WERI-Rb-1 (cell line): ENCODE measurements at regions not wholly inside any gene's neighbourhood (a gene's known extent, or its start where the extent isn't known, plus 50 kb on each side); places are given as distances from the start of the nearest gene placed in this dataset.

ENCODE experiments used
- DNase-seq: peaks from one replicate; pipeline ENCODE4 v3.0.0-alpha.2; 2020
- H3K27ac ChIP-seq: fragments of 250-450 bp; sonication (Bioruptor Pico); 2 replicates; pipeline ENCODE4 v1.5.1; 2020; ENCODE audit warnings: mild to moderate bottlenecking, moderate library complexity
- H3K27me3 ChIP-seq: fragments of 250-450 bp; sonication (Bioruptor Pico); 2 replicates; pipeline ENCODE4 v1.5.1; 2021; ENCODE audit warnings: mild to moderate bottlenecking, low read depth, moderate library complexity; ENCODE audit not compliant: insufficient read depth, severe bottlenecking
- H3K36me3 ChIP-seq: fragments of 250-450 bp; sonication (Bioruptor Pico); 2 replicates; pipeline ENCODE4 v1.5.1; 2020; ENCODE audit warnings: mild to moderate bottlenecking, moderate library complexity
- H3K4me3 ChIP-seq: 2 replicates; pipeline ENCODE4 v1.5.1; 2011; ENCODE audit warnings: low read depth, mild to moderate bottlenecking, control low read depth, low read length
- H3K9me3 ChIP-seq: fragments of 250-450 bp; sonication (Bioruptor Pico); 2 replicates; pipeline ENCODE4 v1.5.1; 2021; ENCODE audit warnings: mild to moderate bottlenecking, moderate library complexity; ENCODE audit not compliant: severe bottlenecking
- CTCF ChIP-seq: IDR thresholded peaks from 2 replicates; pipeline ENCODE4 v1.5.1; 2011; ENCODE audit warnings: low read depth, mild to moderate bottlenecking, control low read depth, inconsistent platforms, low read length

DNA sequence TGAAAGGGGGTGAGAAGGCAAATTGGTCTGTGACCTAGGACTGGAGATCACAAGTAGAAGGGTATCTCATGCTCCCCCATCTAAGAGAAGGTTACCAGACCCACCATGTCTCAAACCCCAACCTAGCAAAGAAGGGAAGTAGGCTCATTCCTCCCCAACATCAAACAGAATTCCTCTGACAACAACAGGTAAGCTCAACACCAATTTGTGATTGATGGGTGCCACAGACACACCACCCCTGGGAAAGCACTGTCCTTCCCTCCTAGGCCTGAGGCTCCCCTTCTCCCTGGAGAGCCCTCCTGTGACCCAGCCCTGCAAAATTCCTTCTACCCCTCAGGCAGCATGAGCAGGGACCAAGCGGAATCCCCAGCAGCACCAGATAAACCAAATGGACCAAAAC lies 154.3 kb downstream of the BUD13 start:
- no peak for DNase-seq
- Histone ChIP-seq H3K36me3 (no peaks in the 10 kb centered on the region), H3K27ac (no peak overlapping the region), H3K27me3 (no peaks in the 10 kb centered on the region), H3K9me3 (no peaks in the 10 kb centered on the region), H3K4me3 (no peak overlapping the region)
- TF ChIP-seq CTCF: no peak

- H3K9me3 ChIP-seq: no peaks in the 10 kb centered on the region
- DNase-seq: peak; percentile 30
- H3K36me3 ChIP-seq: no peaks in the 10 kb centered on the region
- H3K4me3 ChIP-seq: no peak overlapping the region
- no peaks in the 10 kb centered on the region for H3K27me3 ChIP-seq
- H3K27ac ChIP-seq: peak overlapping the region; percentile 87
- TF ChIP-seq CTCF: peak; percentile 55
Observed at GRCh38 chr11:116615211-116615865, 157.4 kb downstream of the BUD13 start.

DNA sequence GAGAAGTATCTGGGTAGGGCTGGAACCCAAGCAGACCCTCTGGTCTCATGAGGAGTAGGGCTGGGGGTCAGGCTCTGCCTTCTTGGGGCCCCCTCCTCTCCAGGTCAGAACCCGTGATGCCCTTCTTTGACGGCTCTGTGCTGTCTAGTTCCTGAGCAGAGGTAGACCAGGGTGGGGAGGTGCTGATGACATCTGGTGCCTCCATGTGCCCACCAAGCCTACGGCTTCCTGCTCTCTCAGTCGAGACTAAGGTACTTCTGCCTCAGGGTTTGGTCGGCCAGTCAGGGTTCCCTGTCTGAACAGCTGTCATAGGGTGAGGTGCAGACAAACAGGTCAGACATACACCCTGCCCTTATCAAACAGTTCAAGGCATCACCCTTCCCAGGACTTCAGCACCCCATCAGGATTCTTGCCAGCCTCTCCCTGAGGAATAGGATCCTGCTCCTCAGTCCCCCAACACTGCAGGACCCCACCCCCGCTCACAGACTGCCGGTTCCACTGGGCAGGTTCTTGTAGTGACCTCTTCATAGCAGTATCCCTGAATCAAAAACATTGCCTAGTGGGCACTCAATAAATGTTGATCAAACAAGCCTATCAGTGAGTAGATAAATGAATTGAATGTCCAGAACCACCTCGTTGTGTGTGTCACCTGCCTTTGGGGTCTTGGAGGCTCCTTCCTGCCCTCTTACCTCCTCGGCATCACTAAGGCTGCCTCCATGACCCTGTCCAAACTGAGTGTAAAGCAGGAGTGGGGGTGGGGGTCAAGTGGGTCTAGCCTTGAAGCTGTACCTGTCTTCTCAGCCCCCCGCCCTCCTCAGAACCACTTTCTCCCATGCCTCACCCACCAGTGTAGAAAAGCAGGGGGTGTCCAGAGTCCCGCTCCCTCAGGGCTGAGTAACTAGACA lies 158.2 kb downstream of the BUD13 start:
- Histone ChIP-seq H3K27me3 (no peaks in the 10 kb centered on the region), H3K4me3 (peak overlapping the region; percentile 41), H3K9me3 (no peaks in the 10 kb centered on the region), H3K27ac (peak overlapping the region; percentile 87), H3K36me3 (no peaks in the 10 kb centered on the region)
- peak; percentile 66 for DNase-seq
- TF ChIP-seq CTCF: no peak

DNA sequence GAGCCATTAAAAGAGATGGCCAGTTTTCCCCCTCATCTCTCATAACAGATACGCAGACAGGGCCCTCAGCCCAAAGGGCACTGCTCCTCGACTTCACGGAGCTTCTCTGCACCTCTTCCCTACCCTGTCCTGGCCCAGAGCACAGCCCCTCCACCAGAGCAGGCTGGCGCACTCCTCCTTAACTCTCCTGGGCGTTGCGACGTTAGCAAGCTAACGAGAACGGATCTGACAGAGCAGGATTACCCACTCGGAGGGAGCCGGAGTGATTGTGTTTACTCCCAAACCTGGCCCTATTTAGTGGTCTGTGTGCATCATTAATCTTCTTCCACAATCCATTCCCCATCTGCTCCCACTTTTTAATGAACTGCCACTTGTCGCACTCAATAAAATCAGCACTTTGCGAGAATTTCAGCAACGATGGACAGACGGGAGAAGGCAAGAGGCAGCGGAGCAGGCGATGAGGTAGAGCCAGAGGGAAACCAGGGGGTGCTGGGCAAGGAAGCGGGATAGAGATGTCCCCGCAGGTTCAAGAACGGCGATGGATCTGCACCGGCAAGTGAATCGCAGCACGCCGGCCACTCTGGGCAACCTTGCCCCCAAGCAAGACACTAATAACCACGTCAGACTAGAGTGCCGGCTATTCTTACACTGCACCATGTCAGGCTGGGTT lies 159.4 kb downstream of the BUD13 start:
- no peak for TF ChIP-seq CTCF
- peak; percentile 94 for DNase-seq
- no peaks in the 10 kb centered on the region for H3K9me3 ChIP-seq
- no peaks in the 10 kb centered on the region for H3K27me3 ChIP-seq
- H3K36me3 ChIP-seq: no peaks in the 10 kb centered on the region
- peak overlapping the region; percentile 87 for H3K27ac ChIP-seq
- peak overlapping the region; percentile 41 for H3K4me3 ChIP-seq

GRCh38 chr11:116611998-116612620 lies 160.7 kb downstream of the BUD13 start:
- Histone ChIP-seq H3K36me3 (no peaks in the 10 kb centered on the region), H3K27me3 (no peaks in the 10 kb centered on the region), H3K27ac (peak overlapping the region; percentile 87), H3K9me3 (no peaks in the 10 kb centered on the region), H3K4me3 (no peak overlapping the region)
- TF ChIP-seq CTCF: no peak
- peak; percentile 4 for DNase-seq
